A549 (cell line): ENCODE measurements at regions not wholly inside any gene's neighbourhood (a gene's known extent, or its start where the extent isn't known, plus 50 kb on each side); places are given as distances from the start of the nearest gene placed in this dataset.
"Not testable (repeated sequence)": the region's sequence is repeated elsewhere in the genome, so short reads cannot be mapped to it uniquely, and the experiment has no call there.

Source experiments
- CEBPB ChIP-seq, 2 experiments: fragments of >200 bp in 1 of 2; sonication (Bioruptor Twin) in 1 of 2; formaldehyde crosslinking in 1 of 2; IDR thresholded peaks; 2 replicates each; pipeline ENCODE4 v1.6.1; 2012 to 2016
- CHD2 ChIP-seq: fragments of 150-350 bp; IDR thresholded peaks from 2 replicates; pipeline ENCODE4 v1.6.1; 2014; ENCODE audit warnings: low read length; ENCODE audit not compliant: partially characterized antibody
- CTCF ChIP-seq: fragments of >200 bp; sonication (Bioruptor Twin); formaldehyde crosslinking; IDR thresholded peaks from 3 replicates; pipeline ENCODE4 v1.5.1; 2016
- EP300 ChIP-seq, 2 experiments: fragments of >200 bp; sonication (Bioruptor Twin); formaldehyde crosslinking; IDR thresholded peaks; 2 replicates in 1 of 2; 3 replicates in 1 of 2; pipeline ENCODE4 v1.6.1; 2016 to 2017
- HDAC2 ChIP-seq: fragments of 200-600 bp; sonication (generic); IDR thresholded peaks from 2 replicates; pipeline ENCODE4 v1.6.1; 2016
- HMGXB4 ChIP-seq: fragments of 250-450 bp; sonication (Bioruptor Pico); IDR thresholded peaks from 2 replicates; pipeline ENCODE4 v1.5.0; 2021; ENCODE audit warnings: mild to moderate bottlenecking, moderate library complexity, borderline replicate concordance
- KDM1A ChIP-seq: fragments of 200-600 bp; sonication (generic); IDR thresholded peaks from 2 replicates; pipeline ENCODE4 v1.6.1; 2016; ENCODE audit warnings: low read depth, mild to moderate bottlenecking
- PBX3 ChIP-seq: IDR thresholded peaks from 2 replicates; pipeline ENCODE4 v1.6.1; 2012
- PHF8 ChIP-seq: fragments of 200-600 bp; sonication (generic); IDR thresholded peaks from 2 replicates; pipeline ENCODE4 v1.6.1; 2016; ENCODE audit warnings: low read depth, mild to moderate bottlenecking, antibody characterized with exemption, moderate library complexity, borderline replicate concordance
- POLR2A ChIP-seq: IDR thresholded peaks from 2 replicates; pipeline ENCODE4 v1.6.1; 2012; ENCODE audit warnings: mild to moderate bottlenecking, low read length
- RAD21 ChIP-seq, 2 experiments: fragments of >200 bp in 1 of 2; sonication (Bioruptor Twin) in 1 of 2; formaldehyde crosslinking in 1 of 2; IDR thresholded peaks in 1 of 2; conservative IDR thresholded peaks in 1 of 2; 2 replicates in 1 of 2; 3 replicates in 1 of 2; pipeline ENCODE4 v1.6.1; 2012 to 2018; ENCODE audit warnings: inconsistent platforms in 1 of 2
- REST ChIP-seq: fragments of 200-600 bp; sonication (generic); IDR thresholded peaks from 2 replicates; pipeline ENCODE4 v1.6.1; 2016; ENCODE audit warnings: antibody characterized with exemption, mild to moderate bottlenecking, moderate library complexity
- RFX5 ChIP-seq: fragments of 450-650 bp; IDR thresholded peaks from 2 replicates; pipeline ENCODE4 v1.7.1; 2014; ENCODE audit warnings: antibody characterized with exemption, mild to moderate bottlenecking, moderate library complexity
- RNF2 ChIP-seq: fragments of 200-600 bp; sonication (generic); IDR thresholded peaks from 2 replicates; pipeline ENCODE4 v1.6.1; 2016; ENCODE audit warnings: low read depth, mild to moderate bottlenecking, antibody characterized with exemption, moderate library complexity, borderline replicate concordance

- TF ChIP-seq POLR2A; CHD2; PBX3; EP300 (IDR thresholded peaks at IDR 0.05); HMGXB4 (CRISPR knock-in tag); CTCF; PHF8; RFX5; HDAC2; CEBPB (IDR thresholded peaks at IDR 0.05); RAD21 (conservative IDR thresholded peaks at IDR 0.05 in 1 of 2, IDR thresholded peaks at IDR 0.05 in 1 of 2); KDM1A; REST; RNF2: not testable (repeated sequence)
These were observed 120.9 kb upstream of the ERV3-1 start for GRCh38 chr7:65127364-65127763.
